HEK293 (cell line): ENCODE measurements at regions not wholly inside any gene's neighbourhood (a gene's known extent, or its start where the extent isn't known, plus 50 kb on each side); places are given as distances from the start of the nearest gene placed in this dataset.

Experiments
- TRIM28 ChIP-seq: IDR thresholded peaks from 2 replicates; pipeline ENCODE4 v1.6.1; 2011; ENCODE audit warnings: low read length, control low read depth, borderline replicate concordance
- TF ChIP-seq, protein P1 (sequence below): fragments of 450-650 bp; formaldehyde crosslinking; IDR thresholded peaks from 2 replicates; pipeline ENCODE4 v1.5.1; 2016; ENCODE audit warnings: missing biosample characterization, missing genetic modification characterization

DNA sequence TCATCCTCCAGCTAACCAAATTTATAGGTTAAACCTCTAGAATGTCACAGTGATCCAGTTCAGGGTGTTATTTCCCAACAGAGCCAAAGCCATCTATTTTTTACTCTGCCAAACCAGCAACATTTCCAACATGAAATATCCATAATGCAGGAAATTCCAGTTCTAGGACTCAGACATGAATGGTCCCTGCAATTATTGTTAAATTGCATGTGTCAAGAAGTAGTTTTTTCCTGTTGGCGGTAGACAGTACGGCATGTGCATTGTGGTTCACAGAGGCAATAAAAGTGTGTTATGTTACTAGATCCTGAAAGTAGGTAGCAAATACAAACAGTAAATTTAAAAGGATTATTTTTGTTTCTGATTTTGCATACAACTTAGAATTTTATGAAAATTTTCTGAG lies 215.7 kb upstream of the THBS1 start:
- TF ChIP-seq TRIM28, result no peak
- TF ChIP-seq, protein P1, sequence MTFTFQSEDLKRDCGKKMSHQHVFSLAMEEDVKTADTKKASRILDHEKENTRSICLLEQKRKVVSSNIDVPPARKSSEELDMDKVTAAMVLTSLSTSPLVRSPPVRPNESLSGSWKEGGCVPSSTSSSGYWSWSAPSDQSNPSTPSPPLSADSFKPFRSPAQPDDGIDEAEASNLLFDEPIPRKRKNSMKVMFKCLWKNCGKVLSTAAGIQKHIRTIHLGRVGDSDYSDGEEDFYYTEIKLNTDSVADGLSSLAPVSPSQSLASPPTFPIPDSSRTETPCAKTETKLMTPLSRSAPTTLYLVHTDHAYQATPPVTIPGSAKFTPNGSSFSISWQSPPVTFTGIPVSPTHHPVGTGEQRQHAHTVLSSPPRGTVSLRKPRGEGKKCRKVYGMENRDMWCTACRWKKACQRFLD (tag by site-specific recombination), result no peak
